Breast epithelium (tissue), 4 donors: ENCODE measurements at regions not wholly inside any gene's neighbourhood (a gene's known extent, or its start where the extent isn't known, plus 50 kb on each side); places are given as distances from the start of the nearest gene placed in this dataset.

ENCODE experiments used
- DNase-seq, 2 donors: peaks; one replicate each; pipeline ENCODE4 v3.0.0-alpha.2; 2019; ENCODE audit warnings: low spot score in 2 of 2
- H3K27ac ChIP-seq, 2 donors: fragments of 200-600 bp; sonication (generic) in 1 of 2; one replicate each; pipeline ENCODE4 v1.5.1; 2016 to 2019; ENCODE audit warnings: mild to moderate bottlenecking in 1 of 2
- H3K27me3 ChIP-seq, 2 donors: fragments of 200-600 bp; sonication (generic) in 1 of 2; one replicate each; pipeline versions ENCODE4 v1.5.1 to v1.6.0; 2017 to 2019; ENCODE audit warnings: control low read depth in 1 of 2, mild to moderate bottlenecking in 1 of 2
- H3K36me3 ChIP-seq: fragments of 200-600 bp; one replicate; pipeline ENCODE4 v1.5.1; 2019
- H3K4me1 ChIP-seq, 2 donors: fragments of 200-600 bp; sonication (generic); one replicate each; pipeline ENCODE4 v1.5.1; 2016 to 2019; ENCODE audit warnings: control low read depth in 1 of 2
- H3K4me3 ChIP-seq, 3 donors: fragments of 200-600 bp; sonication (generic); 1 replicate in 2 of 3; 2 replicates in 1 of 3; pipeline ENCODE4 v1.5.1; 2016 to 2019; ENCODE audit warnings: mild to moderate bottlenecking in 3 of 3, moderate library complexity in 2 of 3
- H3K9me3 ChIP-seq, 2 donors: fragments of 200-600 bp; sonication (generic) in 1 of 2; one replicate each; pipeline ENCODE4 v1.5.1; 2016 to 2019; ENCODE audit warnings: control low read depth in 1 of 2
- POLR2A ChIP-seq: fragments of 450-650 bp; IDR thresholded peaks from one replicate; pipeline ENCODE4 v1.6.1; 2016; ENCODE audit warnings: antibody characterized with exemption, mild to moderate bottlenecking, moderate library complexity
- POLR2AphosphoS5 ChIP-seq, 3 donors: sonication (generic); formaldehyde crosslinking; IDR thresholded peaks; one replicate each; pipeline ENCODE4 v1.6.1; 2017; ENCODE audit warnings: antibody characterized with exemption in 3 of 3
- intact Hi-C: fragments of 100-400 bp; cut with DNase I; formaldehyde crosslinking; loops from one replicate; pipeline ENCODE4 v1.15.1; 2023; ENCODE audit warnings: low total_unique reads
- TF ChIP-seq, protein P1 (sequence below), 3 donors: fragments of 450-650 bp; IDR thresholded peaks; one replicate each; pipeline ENCODE4 v1.5.1; 2016 to 2017; ENCODE audit warnings: antibody characterized with exemption in 3 of 3, mild to moderate bottlenecking in 3 of 3, moderate library complexity in 3 of 3

DNA sequence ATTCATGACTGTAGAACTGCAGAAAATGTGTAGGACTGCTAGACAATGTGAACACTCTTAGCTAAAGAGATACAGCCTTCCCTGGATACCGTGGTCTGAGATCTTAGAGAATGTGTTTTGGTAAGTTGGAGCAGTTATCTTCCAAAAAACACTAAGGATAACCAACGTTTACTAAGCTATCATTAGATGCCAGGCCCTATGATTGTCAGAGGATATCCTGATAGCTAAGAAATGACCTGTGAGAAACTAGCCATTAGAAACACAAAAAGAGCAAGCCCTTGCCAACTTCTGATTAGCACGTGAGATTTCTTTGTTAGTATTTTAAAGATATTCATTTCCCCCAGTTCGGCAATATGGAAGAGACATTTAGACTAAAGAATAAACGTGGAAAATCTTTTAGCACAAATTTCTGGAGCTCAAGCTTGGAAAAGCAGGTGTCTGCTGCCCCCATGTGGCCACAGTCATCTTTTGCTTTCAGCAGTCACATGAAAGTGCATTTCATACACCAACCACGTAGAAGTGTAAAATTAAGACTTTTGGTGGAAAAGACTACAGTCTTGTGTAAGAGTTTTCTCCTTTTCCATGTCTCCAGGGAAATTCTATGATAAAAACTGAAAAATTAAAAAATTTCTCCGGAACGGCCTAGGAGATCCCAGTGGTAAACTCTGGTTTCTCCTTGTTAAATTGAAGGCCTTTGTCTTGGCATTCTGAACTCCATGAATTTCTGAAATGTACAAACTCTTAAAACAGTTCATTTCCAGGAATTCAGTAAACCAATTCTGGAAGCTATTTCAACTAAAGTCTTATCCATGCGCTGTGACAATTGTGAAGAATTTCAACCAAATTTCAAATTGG is 136.4 kb downstream of the ZNF674 start:
- intact Hi-C loops = no loop called here
- H3K4me1 ChIP-seq = no peaks in the 10 kb centered on the region
- peak; percentile 36 to 57 for DNase-seq
- H3K9me3 ChIP-seq = no peaks in the 10 kb centered on the region
- no peak overlapping the region for H3K4me3 ChIP-seq
- no peak for TF ChIP-seq POLR2A
- TF ChIP-seq, protein P1, sequence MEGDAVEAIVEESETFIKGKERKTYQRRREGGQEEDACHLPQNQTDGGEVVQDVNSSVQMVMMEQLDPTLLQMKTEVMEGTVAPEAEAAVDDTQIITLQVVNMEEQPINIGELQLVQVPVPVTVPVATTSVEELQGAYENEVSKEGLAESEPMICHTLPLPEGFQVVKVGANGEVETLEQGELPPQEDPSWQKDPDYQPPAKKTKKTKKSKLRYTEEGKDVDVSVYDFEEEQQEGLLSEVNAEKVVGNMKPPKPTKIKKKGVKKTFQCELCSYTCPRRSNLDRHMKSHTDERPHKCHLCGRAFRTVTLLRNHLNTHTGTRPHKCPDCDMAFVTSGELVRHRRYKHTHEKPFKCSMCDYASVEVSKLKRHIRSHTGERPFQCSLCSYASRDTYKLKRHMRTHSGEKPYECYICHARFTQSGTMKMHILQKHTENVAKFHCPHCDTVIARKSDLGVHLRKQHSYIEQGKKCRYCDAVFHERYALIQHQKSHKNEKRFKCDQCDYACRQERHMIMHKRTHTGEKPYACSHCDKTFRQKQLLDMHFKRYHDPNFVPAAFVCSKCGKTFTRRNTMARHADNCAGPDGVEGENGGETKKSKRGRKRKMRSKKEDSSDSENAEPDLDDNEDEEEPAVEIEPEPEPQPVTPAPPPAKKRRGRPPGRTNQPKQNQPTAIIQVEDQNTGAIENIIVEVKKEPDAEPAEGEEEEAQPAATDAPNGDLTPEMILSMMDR (IDR thresholded peaks at IDR 0.05) = peak; percentile 53 to 78 (median 71)
- H3K36me3 ChIP-seq = no peaks in the 10 kb centered on the region
- peak overlapping the region in 1 of 2 donors; percentile 9 for H3K27ac ChIP-seq
- H3K27me3 ChIP-seq = peaks cover 0 to 13% of the 10 kb centered on the region in 2 donors

DNA sequence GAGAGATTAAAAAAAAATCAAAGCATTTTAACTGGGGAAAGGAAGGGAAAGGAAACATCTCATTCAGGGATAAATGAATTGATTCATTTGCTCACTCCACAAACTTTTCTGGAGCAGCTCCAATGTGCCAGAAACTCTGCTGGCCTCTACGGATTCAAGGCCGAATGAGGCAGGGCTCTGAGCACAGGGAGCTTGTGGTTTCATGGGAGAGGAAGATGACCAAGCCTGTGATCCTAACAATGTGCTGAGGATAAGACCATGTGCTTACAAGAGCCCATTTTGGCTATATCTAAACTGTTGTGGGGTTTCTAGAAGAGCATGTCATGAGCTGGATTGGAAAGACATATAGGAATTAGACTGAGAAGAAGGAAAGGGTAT is 137.5 kb downstream of the ZNF674 start:
- intact Hi-C loops = no loop called here
- Histone ChIP-seq H3K27ac (no peak overlapping the region), H3K4me3 (no peak overlapping the region), H3K4me1 (no peaks in the 10 kb centered on the region), H3K9me3 (no peaks in the 10 kb centered on the region), H3K27me3 (peaks cover 0 to 19% of the 10 kb centered on the region in 2 donors), H3K36me3 (no peaks in the 10 kb centered on the region)
- no peak for DNase-seq
- TF ChIP-seq POLR2A (no peak), POLR2AphosphoS5 (IDR thresholded peaks at IDR 0.05) (no peak)
- TF ChIP-seq, protein P1 (IDR thresholded peaks at IDR 0.05) = no peak

DNA sequence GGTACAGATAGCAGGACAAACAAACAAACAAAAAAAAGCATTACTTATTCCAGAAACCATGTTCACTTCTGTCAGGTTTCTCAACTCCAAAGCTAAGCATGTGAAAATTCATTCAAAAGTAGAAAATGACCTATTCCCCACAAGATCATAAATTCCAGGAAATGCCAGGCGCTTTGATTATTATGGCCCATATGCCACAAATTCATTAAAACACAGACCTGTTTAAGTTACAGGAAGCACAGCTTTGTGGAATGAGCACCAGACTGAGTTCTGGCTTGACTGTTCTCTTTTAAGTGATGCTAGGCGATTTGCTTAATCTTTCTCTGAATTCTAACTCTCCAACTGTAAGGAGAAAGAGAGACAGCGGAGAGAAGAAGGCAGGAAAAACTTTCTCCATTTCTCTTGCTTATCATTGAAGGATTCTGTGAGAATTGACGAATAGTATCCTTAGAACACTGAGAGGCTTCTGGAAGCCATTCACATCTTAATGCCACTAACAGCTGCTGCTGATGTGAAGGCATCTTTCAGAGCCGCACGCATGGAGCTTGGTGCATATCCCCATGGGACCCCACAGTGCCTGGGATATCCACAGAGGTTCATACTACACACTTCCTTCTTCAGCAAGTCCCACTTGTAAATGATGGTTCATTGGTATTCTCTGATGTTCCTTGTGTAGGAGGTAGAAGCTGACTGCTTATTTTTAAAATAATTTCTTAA is 138.0 kb downstream of the ZNF674 start:
- TF ChIP-seq POLR2AphosphoS5 (IDR thresholded peaks at IDR 0.05) (no peak), POLR2A (no peak)
- TF ChIP-seq, protein P1 (IDR thresholded peaks at IDR 0.05) = no peak
- no peak for DNase-seq

DNA sequence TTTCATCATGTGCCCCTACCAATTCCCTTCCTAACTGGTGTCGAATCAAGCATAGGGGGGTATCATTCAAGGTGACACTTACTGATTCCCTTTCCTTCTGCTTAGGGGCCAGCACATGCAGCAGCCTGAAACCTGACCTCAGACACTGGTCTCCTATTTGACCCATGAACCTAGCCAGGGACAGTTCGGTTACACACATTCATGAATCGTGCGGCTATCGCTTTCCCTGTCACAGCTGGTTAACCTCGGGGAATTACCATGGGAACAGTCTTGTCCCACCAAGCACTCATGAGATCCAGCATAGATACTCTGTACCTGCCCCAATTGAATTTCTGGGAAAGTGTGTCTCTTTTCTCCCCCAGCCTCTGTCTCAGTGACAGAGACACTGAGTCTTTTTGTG is 140.4 kb downstream of the ZNF674 start:
- Histone ChIP-seq H3K4me1 (no peaks in the 10 kb centered on the region), H3K27me3 (peaks cover 0 to 24% of the 10 kb centered on the region in 2 donors), H3K4me3 (no peak overlapping the region), H3K27ac (no peak overlapping the region), H3K9me3 (no peaks in the 10 kb centered on the region), H3K36me3 (no peaks in the 10 kb centered on the region)
- DNase-seq = no peak
- intact Hi-C loops = no loop called here
- TF ChIP-seq POLR2AphosphoS5 (IDR thresholded peaks at IDR 0.05) (no peak), POLR2A (no peak)
- TF ChIP-seq, protein P1 (IDR thresholded peaks at IDR 0.05) = no peak

More for the DNA sequence above, 138.0 kb downstream of the ZNF674 start:
- Histone ChIP-seq H3K9me3 (no peaks in the 10 kb centered on the region), H3K4me3 (no peak overlapping the region), H3K36me3 (no peaks in the 10 kb centered on the region), H3K27ac (no peak overlapping the region), H3K4me1 (no peaks in the 10 kb centered on the region), H3K27me3 (peaks cover 0 to 24% of the 10 kb centered on the region in 2 donors)
- intact Hi-C loops = no loop called here
